HG03354 (cell line): ENCODE measurements at regions not wholly inside any gene's neighbourhood (a gene's known extent, or its start where the extent isn't known, plus 50 kb on each side); places are given as distances from the start of the nearest gene placed in this dataset.
"Not testable (repeated sequence)": the region's sequence is repeated elsewhere in the genome, so short reads cannot be mapped to it uniquely, and the experiment has no call there.

Source experiments
- ATAC-seq: cut with Tn5 transposase; IDR thresholded peaks from one replicate; pipeline ENCODE4 v1.9.1; 2021; ENCODE audit warnings: mild to moderate bottlenecking; ENCODE audit not compliant: unreplicated experiment, poor library complexity, severe bottlenecking

GRCh38 chr7:115327326-115327725 is 405.4 kb downstream of the MDFIC start:
- ATAC-seq: no peak

GRCh38 chr7:115319541-115319940 is 397.6 kb downstream of the MDFIC start:
- no peak for ATAC-seq

GRCh38 chr7:115310316-115310715 is 388.4 kb downstream of the MDFIC start:
- not testable (repeated sequence) for ATAC-seq

GRCh38 chr7:115306586-115306985 is 384.7 kb downstream of the MDFIC start:
- no peak for ATAC-seq

- no peak for ATAC-seq
Measured at GRCh38 chr7:115300231-115300870, 378.5 kb downstream of the MDFIC start.

- no peak for ATAC-seq
Measured at GRCh38 chr7:115299397-115300037, 377.6 kb downstream of the MDFIC start.

- ATAC-seq: no peak
Measured at GRCh38 chr7:115297656-115298055, 375.8 kb downstream of the MDFIC start.

GRCh38 chr7:115293628-115294240 is 371.8 kb downstream of the MDFIC start:
- ATAC-seq: no peak

GRCh38 chr7:115292381-115292780 is 370.5 kb downstream of the MDFIC start:
- no peak for ATAC-seq

- ATAC-seq: no peak
Measured at GRCh38 chr7:115289971-115290370, 368.1 kb downstream of the MDFIC start.

GRCh38 chr7:115276791-115277190 is 354.9 kb downstream of the MDFIC start:
- ATAC-seq: no peak

GRCh38 chr7:115273855-115274254 is 352.0 kb downstream of the MDFIC start:
- not testable (repeated sequence) for ATAC-seq

GRCh38 chr7:115273139-115273772 is 351.4 kb downstream of the MDFIC start:
- no peak for ATAC-seq

GRCh38 chr7:115271332-115272235 is 349.7 kb downstream of the MDFIC start:
- no peak for ATAC-seq

GRCh38 chr7:115269486-115269885 is 347.6 kb downstream of the MDFIC start:
- ATAC-seq: no peak

- ATAC-seq: peak; percentile 67
Measured at GRCh38 chr7:115267503-115267902, 345.6 kb downstream of the MDFIC start.

GRCh38 chr7:115260381-115260780 is 338.5 kb downstream of the MDFIC start:
- no peak for ATAC-seq

GRCh38 chr7:115252461-115252860 is 330.6 kb downstream of the MDFIC start:
- ATAC-seq: no peak

GRCh38 chr7:115249080-115249479 is 327.2 kb downstream of the MDFIC start:
- no peak for ATAC-seq

GRCh38 chr7:115241151-115241550 is 319.3 kb downstream of the MDFIC start:
- no peak for ATAC-seq
